ENCODE measurements at regions not wholly inside any gene's neighbourhood (a gene's known extent, or its start where the extent isn't known, plus 50 kb on each side); places are given as distances from the start of the nearest gene placed in this dataset.

- TF ChIP-seq, protein P1, sequence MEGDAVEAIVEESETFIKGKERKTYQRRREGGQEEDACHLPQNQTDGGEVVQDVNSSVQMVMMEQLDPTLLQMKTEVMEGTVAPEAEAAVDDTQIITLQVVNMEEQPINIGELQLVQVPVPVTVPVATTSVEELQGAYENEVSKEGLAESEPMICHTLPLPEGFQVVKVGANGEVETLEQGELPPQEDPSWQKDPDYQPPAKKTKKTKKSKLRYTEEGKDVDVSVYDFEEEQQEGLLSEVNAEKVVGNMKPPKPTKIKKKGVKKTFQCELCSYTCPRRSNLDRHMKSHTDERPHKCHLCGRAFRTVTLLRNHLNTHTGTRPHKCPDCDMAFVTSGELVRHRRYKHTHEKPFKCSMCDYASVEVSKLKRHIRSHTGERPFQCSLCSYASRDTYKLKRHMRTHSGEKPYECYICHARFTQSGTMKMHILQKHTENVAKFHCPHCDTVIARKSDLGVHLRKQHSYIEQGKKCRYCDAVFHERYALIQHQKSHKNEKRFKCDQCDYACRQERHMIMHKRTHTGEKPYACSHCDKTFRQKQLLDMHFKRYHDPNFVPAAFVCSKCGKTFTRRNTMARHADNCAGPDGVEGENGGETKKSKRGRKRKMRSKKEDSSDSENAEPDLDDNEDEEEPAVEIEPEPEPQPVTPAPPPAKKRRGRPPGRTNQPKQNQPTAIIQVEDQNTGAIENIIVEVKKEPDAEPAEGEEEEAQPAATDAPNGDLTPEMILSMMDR (IDR thresholded peaks at IDR 0.05): no peak
- H3K27me3 ChIP-seq: peaks cover 60% of the 10 kb centered on the region
- H3K36me3 ChIP-seq: no peaks in the 10 kb centered on the region
- WGBS, 2 donors (ENCODE audit: low coverage in 1 of 2): 93 to 100% methylated on average over 4 of the region's 4 CpGs
- H3K4me1 ChIP-seq: peaks cover 0 to 22% (median 13%) of the 10 kb centered on the region in 3 donors
- H3K9me3 ChIP-seq: no peaks in the 10 kb centered on the region
- ATAC-seq: no peak
- H3K27ac ChIP-seq: no peak overlapping the region
- no peak overlapping the region for H3K4me3 ChIP-seq
These were observed 300.0 kb downstream of the OMA1 start for GRCh38 chr1:58246549-58246948.

GRCh38 chr1:58244872-58245271 is 301.7 kb downstream of the OMA1 start:
- no peak for ATAC-seq
- peaks cover 51% of the 10 kb centered on the region for H3K27me3 ChIP-seq
- no peaks in the 10 kb centered on the region for H3K36me3 ChIP-seq
- no peak overlapping the region for H3K27ac ChIP-seq
- WGBS, 2 donors (ENCODE audit: low coverage in 1 of 2): 67% methylated on average over 3 of the region's 3 CpGs; no CpG with 5 or more reads in 1 of the 2 donors
- TF ChIP-seq, protein P1 (IDR thresholded peaks at IDR 0.05): no peak
- no peak for TF ChIP-seq POLR2AphosphoS5 (IDR thresholded peaks at IDR 0.05)
- H3K4me1 ChIP-seq: peaks cover 0 to 14% (median 7%) of the 10 kb centered on the region in 3 donors
- H3K4me3 ChIP-seq: no peak overlapping the region
- H3K9me3 ChIP-seq: no peaks in the 10 kb centered on the region

- H3K9me3 ChIP-seq: no peaks in the 10 kb centered on the region
- no peaks in the 10 kb centered on the region for H3K27me3 ChIP-seq
- TF ChIP-seq, protein P1 (IDR thresholded peaks at IDR 0.05): no peak
- TF ChIP-seq POLR2A (IDR thresholded peaks at IDR 0.05): no peak
- TF ChIP-seq EP300 (IDR thresholded peaks at IDR 0.05): no peak
- TF ChIP-seq POLR2AphosphoS5 (IDR thresholded peaks at IDR 0.05): no peak
- no peaks in the 10 kb centered on the region for H3K4me1 ChIP-seq
- H3K36me3 ChIP-seq: no peaks in the 10 kb centered on the region
- H3K27ac ChIP-seq: no peak overlapping the region
- no peak for ATAC-seq
- 25 to 72% methylated on average over 2 of the region's 2 CpGs for WGBS, 2 donors (ENCODE audit: low coverage in 1 of 2)
- no peak overlapping the region for H3K4me3 ChIP-seq
These were observed 307.7 kb downstream of the OMA1 start for GRCh38 chr1:58238846-58239245.

DNA sequence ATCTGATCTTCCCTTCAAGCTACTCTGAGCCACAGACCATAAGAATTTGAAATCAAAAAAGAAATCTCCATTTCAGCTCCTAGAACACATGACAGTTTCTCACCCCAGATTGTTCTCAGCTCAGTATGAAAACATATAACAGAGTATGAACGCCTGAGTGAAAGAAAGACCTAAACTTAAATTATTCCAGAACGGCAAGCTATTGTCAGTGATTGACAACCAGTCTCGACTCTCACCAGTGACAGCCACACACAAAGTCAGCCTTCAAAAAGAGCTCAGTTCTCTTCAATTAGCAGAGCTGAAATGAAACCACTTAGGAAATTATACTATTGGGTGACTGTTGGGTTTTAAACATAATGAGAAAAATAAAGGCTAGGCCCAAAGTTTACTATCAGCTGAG is 312.8 kb downstream of the OMA1 start:
- no peak for ATAC-seq
- no peak overlapping the region for H3K27ac ChIP-seq
- no peaks in the 10 kb centered on the region for H3K9me3 ChIP-seq
- no peaks in the 10 kb centered on the region for H3K4me1 ChIP-seq
- H3K27me3 ChIP-seq: no peaks in the 10 kb centered on the region
- TF ChIP-seq, protein P1 (IDR thresholded peaks at IDR 0.05): no peak
- TF ChIP-seq POLR2A (IDR thresholded peaks at IDR 0.05) (no peak), EP300 (IDR thresholded peaks at IDR 0.05) (no peak), POLR2AphosphoS5 (IDR thresholded peaks at IDR 0.05) (no peak)
- H3K36me3 ChIP-seq: no peaks in the 10 kb centered on the region
- H3K4me3 ChIP-seq: no peak overlapping the region
- 53 to 71% methylated on average over 3 of the region's 3 CpGs for WGBS, 2 donors (ENCODE audit: low coverage in 1 of 2)

- WGBS, 2 donors (ENCODE audit: low coverage in 1 of 2): 100% methylated on average over 1 of the region's 1 CpG; no CpG with 5 or more reads in 1 of the 2 donors
- no peak overlapping the region for H3K27ac ChIP-seq
- no peaks in the 10 kb centered on the region for H3K4me1 ChIP-seq
- H3K27me3 ChIP-seq: no peaks in the 10 kb centered on the region
- H3K4me3 ChIP-seq: no peak overlapping the region
- no peaks in the 10 kb centered on the region for H3K9me3 ChIP-seq
- no peaks in the 10 kb centered on the region for H3K36me3 ChIP-seq
- no peak for ATAC-seq
- TF ChIP-seq POLR2A (IDR thresholded peaks at IDR 0.05) (no peak), POLR2AphosphoS5 (IDR thresholded peaks at IDR 0.05) (no peak), EP300 (IDR thresholded peaks at IDR 0.05) (no peak)
- TF ChIP-seq, protein P1 (IDR thresholded peaks at IDR 0.05): no peak
These were observed 315.3 kb downstream of the OMA1 start for GRCh38 chr1:58231204-58231603.
